AG09309 (cell line): ENCODE measurements at regions not wholly inside any gene's neighbourhood (a gene's known extent, or its start where the extent isn't known, plus 50 kb on each side); places are given as distances from the start of the nearest gene placed in this dataset.

Experiments
- DNase-seq: peaks from one replicate; pipeline ENCODE4 v3.0.0-alpha.2; 2010; ENCODE audit warnings: low read depth
- H3K4me3 ChIP-seq: 2 replicates; pipeline ENCODE4 v1.5.1; 2011; ENCODE audit warnings: mild to moderate bottlenecking, low read depth, low read length, moderate library complexity; ENCODE audit not compliant: control insufficient read depth
- TF ChIP-seq, protein P1 (sequence below): IDR thresholded peaks from 2 replicates; pipeline ENCODE4 v1.5.1; 2011; ENCODE audit warnings: mild to moderate bottlenecking, low read depth, low read length, inconsistent platforms; ENCODE audit not compliant: insufficient read depth, control insufficient read depth; ENCODE audit errors: missing control alignments

DNA sequence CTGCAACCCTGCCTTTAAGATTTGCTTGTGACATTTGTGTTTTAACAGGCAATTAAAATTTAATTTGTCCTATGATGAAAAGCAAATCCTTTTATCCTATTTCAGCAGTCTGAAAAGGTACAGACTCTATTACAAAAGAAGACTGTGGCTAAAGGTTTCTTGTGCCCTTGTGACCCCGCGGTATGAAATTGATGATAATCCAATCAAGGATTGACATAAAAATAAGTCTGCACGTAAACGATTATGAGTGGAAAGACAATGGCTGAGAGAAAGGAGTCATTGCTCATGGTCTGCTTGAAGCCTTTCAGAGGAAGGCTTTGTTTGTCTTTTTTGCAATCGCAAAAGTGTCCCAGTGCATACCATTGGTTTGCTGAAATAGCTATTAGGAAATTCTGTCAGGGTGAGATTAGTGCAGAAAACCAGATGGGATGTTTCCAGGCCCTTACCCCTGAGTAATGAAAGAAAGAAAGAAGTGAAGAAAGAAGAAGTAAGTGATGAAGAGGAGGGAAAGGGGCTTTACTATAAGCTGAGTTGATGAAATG lies 867.8 kb upstream of the CDH8 start:
- TF ChIP-seq, protein P1, sequence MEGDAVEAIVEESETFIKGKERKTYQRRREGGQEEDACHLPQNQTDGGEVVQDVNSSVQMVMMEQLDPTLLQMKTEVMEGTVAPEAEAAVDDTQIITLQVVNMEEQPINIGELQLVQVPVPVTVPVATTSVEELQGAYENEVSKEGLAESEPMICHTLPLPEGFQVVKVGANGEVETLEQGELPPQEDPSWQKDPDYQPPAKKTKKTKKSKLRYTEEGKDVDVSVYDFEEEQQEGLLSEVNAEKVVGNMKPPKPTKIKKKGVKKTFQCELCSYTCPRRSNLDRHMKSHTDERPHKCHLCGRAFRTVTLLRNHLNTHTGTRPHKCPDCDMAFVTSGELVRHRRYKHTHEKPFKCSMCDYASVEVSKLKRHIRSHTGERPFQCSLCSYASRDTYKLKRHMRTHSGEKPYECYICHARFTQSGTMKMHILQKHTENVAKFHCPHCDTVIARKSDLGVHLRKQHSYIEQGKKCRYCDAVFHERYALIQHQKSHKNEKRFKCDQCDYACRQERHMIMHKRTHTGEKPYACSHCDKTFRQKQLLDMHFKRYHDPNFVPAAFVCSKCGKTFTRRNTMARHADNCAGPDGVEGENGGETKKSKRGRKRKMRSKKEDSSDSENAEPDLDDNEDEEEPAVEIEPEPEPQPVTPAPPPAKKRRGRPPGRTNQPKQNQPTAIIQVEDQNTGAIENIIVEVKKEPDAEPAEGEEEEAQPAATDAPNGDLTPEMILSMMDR = no peak
- H3K4me3 ChIP-seq = no peak overlapping the region
- DNase-seq = no peak

GRCh38 chr16:62899737-62900136 lies 863.5 kb upstream of the CDH8 start:
- H3K4me3 ChIP-seq = no peak overlapping the region
- no peak for DNase-seq
- TF ChIP-seq, protein P1 = no peak

GRCh38 chr16:62889097-62889496 lies 852.9 kb upstream of the CDH8 start:
- H3K4me3 ChIP-seq = no peak overlapping the region
- TF ChIP-seq, protein P1 = no peak
- no peak for DNase-seq

DNA sequence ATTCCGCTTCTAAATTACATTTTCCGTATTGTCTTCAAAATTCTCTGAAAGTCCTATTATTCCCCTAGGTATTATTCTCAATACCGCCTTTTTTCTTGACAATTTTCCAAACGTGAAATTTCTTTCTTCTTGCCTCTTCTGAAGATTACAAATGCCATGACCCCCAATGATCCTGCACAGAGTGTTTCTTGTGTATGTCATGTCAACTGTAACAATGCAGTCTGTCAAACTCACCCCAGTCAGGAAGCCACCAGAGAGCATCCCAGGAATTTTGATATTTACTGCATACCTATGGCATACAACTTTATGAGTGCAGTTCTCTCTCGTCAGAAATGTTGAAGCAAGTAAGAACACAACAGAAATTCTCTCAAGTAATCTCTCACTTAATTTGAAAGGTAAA lies 847.3 kb upstream of the CDH8 start:
- H3K4me3 ChIP-seq = no peak overlapping the region
- DNase-seq = no peak
- TF ChIP-seq, protein P1 = no peak

GRCh38 chr16:62882552-62883221 lies 846.4 kb upstream of the CDH8 start:
- TF ChIP-seq, protein P1 = no peak
- H3K4me3 ChIP-seq = no peak overlapping the region
- no peak for DNase-seq

GRCh38 chr16:62876133-62876532 lies 839.9 kb upstream of the CDH8 start:
- TF ChIP-seq, protein P1 = no peak
- no peak for DNase-seq
- no peak overlapping the region for H3K4me3 ChIP-seq
